ENCODE measurements at regions not wholly inside any gene's neighbourhood (a gene's known extent, or its start where the extent isn't known, plus 50 kb on each side); places are given as distances from the start of the nearest gene placed in this dataset.

DNA sequence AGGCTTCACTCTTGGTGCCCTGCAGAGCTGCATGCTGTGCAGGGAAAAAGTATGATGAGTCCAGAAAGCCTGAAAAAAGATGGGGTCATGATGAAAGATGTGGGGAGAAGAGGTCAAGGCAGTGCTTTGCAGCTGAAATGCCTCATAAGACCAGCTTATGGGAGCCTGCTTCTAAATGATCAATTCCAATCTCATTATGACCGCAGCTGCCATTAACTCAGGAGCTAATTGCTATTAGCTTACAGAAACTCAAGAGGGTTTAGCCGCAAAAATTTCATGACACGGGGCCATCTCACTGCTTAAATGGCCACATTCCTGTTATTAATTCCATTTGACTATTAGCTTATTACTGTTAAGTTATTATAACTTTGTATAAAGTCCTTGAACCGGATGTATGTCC is 502.9 kb upstream of the ZMIZ1 start:
- TF ChIP-seq, protein P1, sequence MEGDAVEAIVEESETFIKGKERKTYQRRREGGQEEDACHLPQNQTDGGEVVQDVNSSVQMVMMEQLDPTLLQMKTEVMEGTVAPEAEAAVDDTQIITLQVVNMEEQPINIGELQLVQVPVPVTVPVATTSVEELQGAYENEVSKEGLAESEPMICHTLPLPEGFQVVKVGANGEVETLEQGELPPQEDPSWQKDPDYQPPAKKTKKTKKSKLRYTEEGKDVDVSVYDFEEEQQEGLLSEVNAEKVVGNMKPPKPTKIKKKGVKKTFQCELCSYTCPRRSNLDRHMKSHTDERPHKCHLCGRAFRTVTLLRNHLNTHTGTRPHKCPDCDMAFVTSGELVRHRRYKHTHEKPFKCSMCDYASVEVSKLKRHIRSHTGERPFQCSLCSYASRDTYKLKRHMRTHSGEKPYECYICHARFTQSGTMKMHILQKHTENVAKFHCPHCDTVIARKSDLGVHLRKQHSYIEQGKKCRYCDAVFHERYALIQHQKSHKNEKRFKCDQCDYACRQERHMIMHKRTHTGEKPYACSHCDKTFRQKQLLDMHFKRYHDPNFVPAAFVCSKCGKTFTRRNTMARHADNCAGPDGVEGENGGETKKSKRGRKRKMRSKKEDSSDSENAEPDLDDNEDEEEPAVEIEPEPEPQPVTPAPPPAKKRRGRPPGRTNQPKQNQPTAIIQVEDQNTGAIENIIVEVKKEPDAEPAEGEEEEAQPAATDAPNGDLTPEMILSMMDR (conservative IDR thresholded peaks at IDR 0.05; ENCODE audit: low read depth, low read length): no peak
- TF ChIP-seq EZH2phosphoT487 (IDR thresholded peaks at IDR 0.05; ENCODE audit: borderline replicate concordance, low read length) (no peak; the same call in 1 of the 2 replicates), EZH2 (IDR thresholded peaks at IDR 0.05; ENCODE audit: low read length, unreplicated experiment) (no peak)

Measured in PC-3 (cell line).